Endothelial cell of umbilical vein (primary cell): ENCODE measurements at regions not wholly inside any gene's neighbourhood (a gene's known extent, or its start where the extent isn't known, plus 50 kb on each side); places are given as distances from the start of the nearest gene placed in this dataset.

Source experiments
- CTCF ChIP-seq, 2 donors: IDR thresholded peaks; 1 replicate in 1 of 2; 2 replicates in 1 of 2; pipeline ENCODE4 v1.5.1; 2011; ENCODE audit warnings: low read length in 2 of 2, mild to moderate bottlenecking in 2 of 2, moderate library complexity in 2 of 2, control low read depth in 1 of 2, inconsistent platforms in 1 of 2, low read depth in 1 of 2; ENCODE audit not compliant: insufficient read depth in 1 of 2; ENCODE audit errors: extremely low read depth in 1 of 2
- EZH2 ChIP-seq: IDR thresholded peaks from 2 replicates; pipeline ENCODE4 v1.6.1; 2012; ENCODE audit warnings: borderline replicate concordance, low read depth, mild to moderate bottlenecking, moderate library complexity, low read length, inconsistent platforms; ENCODE audit not compliant: severe bottlenecking
- POLR2A ChIP-seq: IDR thresholded peaks from 2 replicates; pipeline ENCODE4 v1.6.1; 2012; ENCODE audit warnings: low read depth, mild to moderate bottlenecking, control low read depth, low read length
- POLR2AphosphoS5 ChIP-seq: IDR thresholded peaks from 2 replicates; pipeline ENCODE4 v1.6.1; 2012; ENCODE audit warnings: low read depth, mild to moderate bottlenecking, control low read depth, low read length, moderate library complexity; ENCODE audit not compliant: insufficient read depth

DNA sequence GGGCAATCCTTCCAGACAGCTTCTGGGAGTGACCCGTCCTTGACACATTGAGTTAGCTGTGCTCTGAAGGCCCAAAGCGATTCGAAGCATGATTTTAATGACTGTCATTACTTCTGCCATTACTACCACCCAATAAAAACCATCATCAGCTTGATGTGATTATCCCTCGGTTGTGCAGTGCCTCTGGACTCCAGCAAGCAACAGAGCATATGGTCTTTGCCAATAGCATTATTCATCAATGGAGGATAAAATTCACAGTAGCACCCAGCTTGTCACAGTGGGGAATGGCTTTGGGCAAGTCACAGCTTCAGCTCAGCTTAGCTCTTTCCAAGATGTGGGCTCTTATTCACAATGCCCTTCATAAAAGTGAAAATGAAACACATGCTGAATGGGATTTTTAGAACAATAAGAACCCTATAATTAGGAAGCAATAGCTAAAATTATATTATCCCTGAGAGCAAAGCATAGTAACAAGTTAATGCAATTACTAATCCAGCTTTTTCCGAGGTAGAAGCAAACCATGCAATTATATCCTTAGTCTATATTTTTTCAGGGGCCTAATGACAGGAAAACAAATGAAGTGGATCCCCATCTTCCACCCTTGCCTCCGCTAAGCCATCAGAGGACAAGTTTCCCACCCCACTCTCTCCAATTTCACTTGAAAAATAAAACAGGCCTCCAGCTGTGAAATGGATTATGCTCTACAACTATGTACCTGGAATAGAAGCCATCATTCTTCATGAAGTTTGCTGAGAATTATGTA is 163.0 kb upstream of the EEA1 start:
- TF ChIP-seq EZH2: no peak
- no peak for TF ChIP-seq CTCF (IDR thresholded peaks at IDR 0.05; ENCODE audit: extremely low read depth in 1 of 2, insufficient read depth in 1 of 2, low read depth in 1 of 2, low read length in 2 of 2)
- no peak for TF ChIP-seq POLR2A
- TF ChIP-seq POLR2AphosphoS5: no peak
